Left lung (tissue), 4 donors: ENCODE measurements at regions not wholly inside any gene's neighbourhood (a gene's known extent, or its start where the extent isn't known, plus 50 kb on each side); places are given as distances from the start of the nearest gene placed in this dataset.

Experiments used
- ATAC-seq: fragments of 200-7000 bp; cut with Tn5 transposase; one replicate; pipeline ENCODE4 v1.9.1; 2020; ENCODE audit warnings: moderate library complexity
- DNase-seq, 4 donors: peaks; one replicate each; pipeline ENCODE4 v3.0.0-alpha.2; 2013 to 2020
- H3K27ac ChIP-seq, 2 donors: fragments of 200-600 bp; sonication (generic) in 1 of 2; one replicate each; pipeline versions ENCODE4 v1.5.0 to v1.8.0; 2020 to 2021
- H3K27me3 ChIP-seq, 2 donors: fragments of 200-600 bp; sonication (generic) in 1 of 2; one replicate each; pipeline versions ENCODE4 v1.5.0 to v1.8.0; 2020 to 2021
- H3K36me3 ChIP-seq, 2 donors: fragments of 200-600 bp; sonication (generic) in 1 of 2; one replicate each; pipeline versions ENCODE4 v1.5.0 to v1.8.0; 2020 to 2021
- H3K4me1 ChIP-seq, 2 donors: fragments of 200-600 bp; one replicate each; pipeline ENCODE4 v1.8.0; 2021
- H3K4me3 ChIP-seq, 2 donors: fragments of 200-600 bp; sonication (generic) in 1 of 2; one replicate each; pipeline versions ENCODE4 v1.5.0 to v1.8.0; 2020 to 2021; ENCODE audit warnings: mild to moderate bottlenecking in 1 of 2
- H3K9me3 ChIP-seq, 2 donors: fragments of 200-600 bp; sonication (generic) in 1 of 2; one replicate each; pipeline versions ENCODE4 v1.5.0 to v1.8.0; 2020 to 2021
- CTCF ChIP-seq, 2 donors: fragments of 200-600 bp; sonication (generic) in 1 of 2; IDR thresholded peaks; one replicate each; pipeline versions ENCODE4 v1.5.0 to v1.8.0; 2021; ENCODE audit warnings: antibody characterized with exemption in 2 of 2
- intact Hi-C, 2 donors: fragments of 100-400 bp; cut with DNase I; formaldehyde crosslinking; loops; one replicate each; pipeline versions ENCODE4 v1.11.2 to v1.14.2; 2022
- donor health status: DM: no; HTN: yes; CAD: no.
- donor health status: DM: no; HTN: no; CAD: no.

GRCh38 chr12:54773593-54773992 is 80.7 kb upstream of the MUCL1 start:
- intact Hi-C loops = no loop called here
- Histone ChIP-seq H3K27ac (no peak overlapping the region), H3K9me3 (no peaks in the 10 kb centered on the region), H3K27me3 (peaks cover 0 to 3% of the 10 kb centered on the region in 2 donors), H3K36me3 (no peaks in the 10 kb centered on the region), H3K4me1 (no peaks in the 10 kb centered on the region), H3K4me3 (no peak overlapping the region)
- ATAC-seq (no peak), DNase-seq (no peak)
- no peak for TF ChIP-seq CTCF (IDR thresholded peaks at IDR 0.05)

- Histone ChIP-seq H3K9me3 (no peaks in the 10 kb centered on the region), H3K36me3 (no peaks in the 10 kb centered on the region), H3K27ac (no peak overlapping the region), H3K27me3 (no peaks in the 10 kb centered on the region), H3K4me3 (no peak overlapping the region), H3K4me1 (no peaks in the 10 kb centered on the region)
- TF ChIP-seq CTCF (IDR thresholded peaks at IDR 0.05) = no peak
- no peak for ATAC-seq
- intact Hi-C loops = no loop called here
- no peak for DNase-seq
These were observed 88.7 kb upstream of the MUCL1 start for GRCh38 chr12:54765652-54766051.

- Histone ChIP-seq H3K27ac (no peak overlapping the region), H3K4me1 (no peaks in the 10 kb centered on the region), H3K27me3 (no peaks in the 10 kb centered on the region), H3K36me3 (no peaks in the 10 kb centered on the region), H3K4me3 (no peak overlapping the region), H3K9me3 (no peaks in the 10 kb centered on the region)
- DNase-seq = no peak
- ATAC-seq = no peak
- TF ChIP-seq CTCF (IDR thresholded peaks at IDR 0.05) = no peak
- intact Hi-C loops = no loop called here
These were observed 91.9 kb upstream of the MUCL1 start for GRCh38 chr12:54762390-54762789.

GRCh38 chr12:54759751-54760150 is 94.6 kb upstream of the MUCL1 start:
- Histone ChIP-seq H3K27me3 (no peaks in the 10 kb centered on the region), H3K27ac (no peak overlapping the region), H3K9me3 (no peaks in the 10 kb centered on the region), H3K4me1 (no peaks in the 10 kb centered on the region), H3K4me3 (no peak overlapping the region), H3K36me3 (no peaks in the 10 kb centered on the region)
- ATAC-seq = peak; percentile 67
- TF ChIP-seq CTCF (IDR thresholded peaks at IDR 0.05) = no peak
- intact Hi-C loops = no loop called here
- no peak for DNase-seq

- intact Hi-C loops = no loop called here
- H3K4me3 ChIP-seq = no peak overlapping the region
These were observed 102.8 kb upstream of the MUCL1 start for GRCh38 chr12:54751493-54751892.

More at GRCh38 chr12:54751493-54751892, 102.8 kb upstream of the MUCL1 start:
- no peak for TF ChIP-seq CTCF (IDR thresholded peaks at IDR 0.05)
- no peak for ATAC-seq
- DNase-seq = no peak
- Histone ChIP-seq H3K36me3 (no peaks in the 10 kb centered on the region), H3K27me3 (no peaks in the 10 kb centered on the region), H3K4me1 (no peaks in the 10 kb centered on the region), H3K27ac (no peak overlapping the region), H3K9me3 (no peaks in the 10 kb centered on the region)
